ENCODE measurements at regions not wholly inside any gene's neighbourhood (a gene's known extent, or its start where the extent isn't known, plus 50 kb on each side); places are given as distances from the start of the nearest gene placed in this dataset.

GRCh38 chr13:83955011-83955410 lies 72.7 kb upstream of the SLITRK1 start:
- H3K9me3 ChIP-seq: no peaks in the 10 kb centered on the region
- ATAC-seq (ENCODE audit: low FRiP score in 2 of 2): no peak
- H3K27ac ChIP-seq: no peak overlapping the region
- DNase-seq: no peak
- H3K36me3 ChIP-seq: no peaks in the 10 kb centered on the region
- WGBS, 2 donors: 91 to 98% methylated on average over 3 of the region's 3 CpGs
- TF ChIP-seq POLR2AphosphoS5 (IDR thresholded peaks at IDR 0.05) (no peak), POLR2A (IDR thresholded peaks at IDR 0.05) (no peak), EP300 (IDR thresholded peaks at IDR 0.05) (no peak)
- TF ChIP-seq, protein P1, sequence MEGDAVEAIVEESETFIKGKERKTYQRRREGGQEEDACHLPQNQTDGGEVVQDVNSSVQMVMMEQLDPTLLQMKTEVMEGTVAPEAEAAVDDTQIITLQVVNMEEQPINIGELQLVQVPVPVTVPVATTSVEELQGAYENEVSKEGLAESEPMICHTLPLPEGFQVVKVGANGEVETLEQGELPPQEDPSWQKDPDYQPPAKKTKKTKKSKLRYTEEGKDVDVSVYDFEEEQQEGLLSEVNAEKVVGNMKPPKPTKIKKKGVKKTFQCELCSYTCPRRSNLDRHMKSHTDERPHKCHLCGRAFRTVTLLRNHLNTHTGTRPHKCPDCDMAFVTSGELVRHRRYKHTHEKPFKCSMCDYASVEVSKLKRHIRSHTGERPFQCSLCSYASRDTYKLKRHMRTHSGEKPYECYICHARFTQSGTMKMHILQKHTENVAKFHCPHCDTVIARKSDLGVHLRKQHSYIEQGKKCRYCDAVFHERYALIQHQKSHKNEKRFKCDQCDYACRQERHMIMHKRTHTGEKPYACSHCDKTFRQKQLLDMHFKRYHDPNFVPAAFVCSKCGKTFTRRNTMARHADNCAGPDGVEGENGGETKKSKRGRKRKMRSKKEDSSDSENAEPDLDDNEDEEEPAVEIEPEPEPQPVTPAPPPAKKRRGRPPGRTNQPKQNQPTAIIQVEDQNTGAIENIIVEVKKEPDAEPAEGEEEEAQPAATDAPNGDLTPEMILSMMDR (IDR thresholded peaks at IDR 0.05): no peak
- no peaks in the 10 kb centered on the region for H3K27me3 ChIP-seq
- no peaks in the 10 kb centered on the region for H3K4me1 ChIP-seq
- H3K4me3 ChIP-seq: no peak overlapping the region

DNA sequence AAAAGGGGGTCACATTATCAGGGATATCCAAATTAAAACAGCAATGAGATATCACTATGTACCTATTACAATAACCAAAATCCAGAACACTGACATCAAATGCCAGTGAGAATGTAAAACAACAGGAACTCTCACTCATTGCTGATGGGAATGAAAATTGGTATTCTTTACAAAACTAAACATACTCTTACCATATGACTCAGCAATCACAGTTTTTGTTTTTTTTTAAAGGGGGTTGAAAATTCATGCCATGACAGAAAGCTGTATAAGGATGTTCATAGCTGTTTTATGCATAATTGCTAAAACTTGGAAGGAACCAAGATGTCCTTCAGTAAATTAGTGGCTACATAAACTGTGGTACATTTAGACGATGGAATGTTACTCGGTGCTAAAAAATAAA lies 71.6 kb upstream of the SLITRK1 start:
- Histone ChIP-seq H3K9me3 (no peaks in the 10 kb centered on the region), H3K27me3 (no peaks in the 10 kb centered on the region), H3K36me3 (no peaks in the 10 kb centered on the region), H3K4me1 (no peaks in the 10 kb centered on the region), H3K27ac (no peak overlapping the region), H3K4me3 (no peak overlapping the region)
- ATAC-seq (ENCODE audit: low FRiP score in 2 of 2): no peak
- WGBS, 2 donors: 91 to 96% methylated on average over 2 of the region's 2 CpGs
- no peak for DNase-seq
- TF ChIP-seq, protein P1 (IDR thresholded peaks at IDR 0.05): no peak
- TF ChIP-seq POLR2A (IDR thresholded peaks at IDR 0.05) (no peak), POLR2AphosphoS5 (IDR thresholded peaks at IDR 0.05) (no peak), EP300 (IDR thresholded peaks at IDR 0.05) (no peak)

DNA sequence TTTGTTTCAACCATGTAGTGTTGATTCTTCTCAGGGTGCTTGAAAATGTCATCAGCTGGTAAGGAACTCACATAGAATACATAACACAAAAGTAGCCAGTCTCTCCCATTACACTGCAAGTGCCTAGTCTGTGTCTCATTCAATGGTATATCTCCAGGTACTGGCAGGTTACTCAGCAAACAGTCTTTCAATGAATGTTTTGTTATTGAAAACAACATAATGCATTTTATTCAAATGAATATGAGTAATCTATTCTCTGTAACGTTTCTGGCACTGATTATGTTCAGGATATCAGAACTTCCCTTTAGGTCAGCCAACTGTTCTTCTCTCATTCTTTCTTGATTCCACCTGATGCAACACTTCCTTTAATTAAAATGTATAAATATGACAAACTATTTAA lies 68.0 kb upstream of the SLITRK1 start:
- no peak for DNase-seq
- H3K36me3 ChIP-seq: no peaks in the 10 kb centered on the region
- no peak for ATAC-seq (ENCODE audit: low FRiP score in 2 of 2)
- no peaks in the 10 kb centered on the region for H3K9me3 ChIP-seq
- H3K27me3 ChIP-seq: no peaks in the 10 kb centered on the region
- WGBS, 2 donors: 29 to 53% methylated on average over 1 of the region's 1 CpG
- H3K4me3 ChIP-seq: no peak overlapping the region
- TF ChIP-seq POLR2AphosphoS5 (IDR thresholded peaks at IDR 0.05) (no peak), POLR2A (IDR thresholded peaks at IDR 0.05) (no peak), EP300 (IDR thresholded peaks at IDR 0.05) (no peak)
- TF ChIP-seq, protein P1 (IDR thresholded peaks at IDR 0.05): no peak
- no peak overlapping the region for H3K27ac ChIP-seq
- H3K4me1 ChIP-seq: no peaks in the 10 kb centered on the region

GRCh38 chr13:83943530-83944279 lies 61.4 kb upstream of the SLITRK1 start:
- Histone ChIP-seq H3K27ac (no peak overlapping the region), H3K27me3 (no peaks in the 10 kb centered on the region), H3K4me3 (no peak overlapping the region), H3K9me3 (no peaks in the 10 kb centered on the region), H3K36me3 (no peaks in the 10 kb centered on the region), H3K4me1 (no peaks in the 10 kb centered on the region)
- ATAC-seq (ENCODE audit: low FRiP score in 2 of 2) (no peak), DNase-seq (no peak)
- TF ChIP-seq POLR2A (IDR thresholded peaks at IDR 0.05) (no peak), EP300 (IDR thresholded peaks at IDR 0.05) (no peak), POLR2AphosphoS5 (IDR thresholded peaks at IDR 0.05) (no peak)
- TF ChIP-seq, protein P1 (IDR thresholded peaks at IDR 0.05): no peak
- WGBS, 2 donors: 53 to 64% methylated on average over 6 of the region's 6 CpGs

Measured in upper lobe of left lung (tissue), 6 donors.